ENCODE measurements at regions not wholly inside any gene's neighbourhood (a gene's known extent, or its start where the extent isn't known, plus 50 kb on each side); places are given as distances from the start of the nearest gene placed in this dataset.

DNA sequence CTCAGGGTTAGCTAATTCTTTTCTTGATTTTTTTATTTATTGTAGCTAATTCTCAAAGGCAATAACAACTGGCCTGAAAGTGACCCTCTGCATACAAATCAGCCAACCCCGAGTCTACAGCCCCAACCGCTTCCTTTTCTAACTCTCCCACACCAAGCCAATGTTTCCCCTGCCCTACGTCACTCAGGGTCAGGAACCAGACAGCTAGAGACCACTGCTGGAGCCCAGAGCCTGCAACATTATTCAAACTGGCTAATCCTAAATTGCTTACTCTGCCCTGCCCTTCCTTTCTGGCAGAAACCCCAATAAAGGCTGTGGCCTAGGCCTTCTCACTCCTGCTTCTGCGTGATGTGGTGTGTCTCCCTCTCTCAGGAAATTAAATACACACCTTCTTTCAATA lies 320.7 kb downstream of the CBLN4 start:
- no peak for TF ChIP-seq CTCF (IDR thresholded peaks at IDR 0.05)
- no peak overlapping the region for H3K4me3 ChIP-seq
- no peak for DNase-seq (ENCODE audit: low spot score)
- no peak overlapping the region for H3K27ac ChIP-seq

DNA sequence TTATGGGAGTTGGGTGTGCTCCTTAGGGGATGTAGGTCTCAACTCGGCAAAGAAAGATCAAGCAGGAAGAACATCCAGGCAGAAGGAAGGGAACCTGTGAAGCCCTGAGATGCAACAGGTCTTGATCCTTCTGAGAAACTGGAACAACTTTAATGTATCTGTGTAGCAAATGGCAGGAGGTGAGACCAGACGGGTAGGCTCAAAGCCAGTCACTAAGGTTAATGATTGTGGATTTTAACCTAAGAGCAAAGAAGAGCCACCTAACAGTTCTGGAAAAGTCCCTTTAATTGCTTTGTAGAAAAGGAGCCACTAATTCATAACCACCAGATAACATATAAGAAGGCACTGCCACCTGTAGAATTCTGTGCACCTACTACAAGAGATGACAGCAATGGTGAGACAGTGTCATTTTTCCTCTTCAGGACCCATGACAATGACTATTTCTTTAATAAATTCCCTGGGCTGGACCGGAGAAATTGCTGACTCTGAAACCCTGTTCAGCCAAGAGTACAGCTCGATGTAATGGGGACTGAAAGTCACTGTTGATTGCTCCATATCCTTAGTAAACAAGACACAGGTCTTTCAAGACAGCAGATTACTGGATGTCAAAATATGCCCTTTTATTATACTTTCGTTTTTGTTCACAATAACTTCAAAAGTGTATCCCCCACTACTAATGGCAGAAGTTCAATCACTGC lies 326.2 kb downstream of the CBLN4 start:
- no peak for DNase-seq (ENCODE audit: low spot score)
- no peak for TF ChIP-seq CTCF (IDR thresholded peaks at IDR 0.05)
- Histone ChIP-seq H3K4me3 (no peak overlapping the region), H3K27ac (no peak overlapping the region)

GRCh38 chr20:55678126-55678525 lies 327.2 kb downstream of the CBLN4 start:
- Histone ChIP-seq H3K27ac (no peak overlapping the region), H3K4me3 (no peak overlapping the region)
- no peak for TF ChIP-seq CTCF (IDR thresholded peaks at IDR 0.05)
- no peak for DNase-seq (ENCODE audit: low spot score)

DNA sequence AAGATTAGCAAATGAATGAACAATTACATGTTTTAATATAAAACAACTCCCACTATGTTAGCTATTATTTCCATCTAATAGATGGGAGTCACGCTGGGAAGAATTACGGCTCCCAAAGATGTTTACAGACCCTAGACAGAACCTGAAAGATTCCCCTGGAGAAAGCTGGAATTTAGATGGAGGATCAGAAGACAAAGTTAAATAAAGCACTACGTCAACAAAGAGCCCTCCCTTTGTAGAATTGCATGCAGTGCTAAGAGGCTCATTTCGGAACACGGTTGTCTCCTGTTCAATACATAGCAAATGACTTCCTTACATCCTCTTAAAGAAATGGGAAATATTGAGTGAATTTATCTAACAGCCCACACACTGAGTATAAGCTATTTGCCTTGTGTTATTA lies 328.3 kb downstream of the CBLN4 start:
- Histone ChIP-seq H3K4me3 (no peak overlapping the region), H3K27ac (no peak overlapping the region)
- no peak for DNase-seq (ENCODE audit: low spot score)
- no peak for TF ChIP-seq CTCF (IDR thresholded peaks at IDR 0.05)

DNA sequence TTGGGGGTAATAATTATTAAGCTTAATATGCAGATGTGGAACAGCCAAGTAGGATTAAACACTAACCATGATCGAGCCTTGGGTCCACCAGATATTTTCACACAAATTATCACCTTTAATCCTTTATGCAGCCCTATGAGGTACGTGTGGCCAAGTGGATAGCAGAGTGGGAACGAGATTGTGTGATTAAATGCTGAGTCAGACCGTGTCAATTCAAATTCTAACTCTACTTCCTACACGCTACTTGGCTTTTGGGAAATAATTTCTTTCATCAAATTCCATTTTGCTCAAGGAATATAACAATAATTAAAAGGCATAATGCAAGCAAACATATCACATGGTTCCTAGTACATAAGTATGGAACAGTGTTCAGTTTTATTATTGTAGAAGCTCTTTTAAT lies 329.2 kb downstream of the CBLN4 start:
- H3K4me3 ChIP-seq = no peak overlapping the region
- no peak overlapping the region for H3K27ac ChIP-seq
- no peak for DNase-seq (ENCODE audit: low spot score)
- no peak for TF ChIP-seq CTCF (IDR thresholded peaks at IDR 0.05)

DNA sequence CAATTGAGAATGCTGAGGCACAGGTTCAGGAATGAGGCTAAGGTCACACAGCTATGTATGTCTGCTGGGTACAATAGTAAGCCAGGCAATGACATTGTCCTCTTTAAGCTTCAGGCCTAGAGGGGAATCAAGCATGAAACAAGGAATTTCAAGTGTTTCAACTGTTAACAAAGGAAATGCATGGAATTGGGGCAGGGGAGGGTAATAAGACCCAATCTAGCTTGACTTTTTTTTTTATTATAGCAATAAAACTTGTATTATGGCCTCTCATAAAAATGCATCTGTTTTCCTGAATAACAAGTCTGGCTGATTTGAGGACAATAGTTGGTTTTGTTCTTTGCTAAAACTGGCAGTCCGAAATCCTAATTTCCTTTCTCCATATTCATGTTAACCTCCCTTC lies 336.7 kb downstream of the CBLN4 start:
- Histone ChIP-seq H3K27ac (no peak overlapping the region), H3K4me3 (no peak overlapping the region)
- no peak for DNase-seq (ENCODE audit: low spot score)
- TF ChIP-seq CTCF (IDR thresholded peaks at IDR 0.05) = no peak

- DNase-seq (ENCODE audit: low spot score) = no peak
- no peak for TF ChIP-seq CTCF (IDR thresholded peaks at IDR 0.05)
Measured at GRCh38 chr20:55667955-55668354, 337.4 kb downstream of the CBLN4 start.

More at GRCh38 chr20:55667955-55668354, 337.4 kb downstream of the CBLN4 start:
- Histone ChIP-seq H3K4me3 (no peak overlapping the region), H3K27ac (no peak overlapping the region)
